Left renal pelvis (tissue), 4 donors: ENCODE measurements at regions not wholly inside any gene's neighbourhood (a gene's known extent, or its start where the extent isn't known, plus 50 kb on each side); places are given as distances from the start of the nearest gene placed in this dataset.

ENCODE experiments used
- DNase-seq, 4 donors: peaks; one replicate each; pipeline ENCODE4 v3.0.0-alpha.2; 2013; ENCODE audit warnings: low read depth in 4 of 4, low spot score in 3 of 4

DNA sequence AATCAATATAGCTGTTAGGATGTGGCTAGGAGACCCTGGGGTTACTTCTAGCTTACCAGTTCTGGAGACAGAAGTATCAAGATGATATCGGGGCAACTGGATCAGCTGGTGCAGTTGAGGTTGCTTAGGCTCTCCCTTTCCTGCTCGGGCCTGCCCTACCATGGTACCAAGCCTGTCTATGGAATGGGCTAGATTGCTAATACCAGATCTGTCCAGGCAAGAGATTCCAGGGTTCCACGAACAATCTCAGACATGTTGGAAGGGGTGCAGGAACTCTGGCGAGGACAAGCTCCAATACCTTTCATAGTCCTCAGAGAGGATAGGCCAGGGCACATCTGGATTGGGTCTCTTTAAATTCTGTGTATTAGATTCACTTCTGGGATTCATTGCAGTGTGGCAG is 53.8 kb downstream of the ADM start:
- no peak for DNase-seq

- DNase-seq: no peak
These were observed 54.3 kb downstream of the ADM start for GRCh38 chr11:10359171-10359570.

GRCh38 chr11:10360835-10361234 is 56.0 kb downstream of the ADM start:
- DNase-seq: no peak

DNA sequence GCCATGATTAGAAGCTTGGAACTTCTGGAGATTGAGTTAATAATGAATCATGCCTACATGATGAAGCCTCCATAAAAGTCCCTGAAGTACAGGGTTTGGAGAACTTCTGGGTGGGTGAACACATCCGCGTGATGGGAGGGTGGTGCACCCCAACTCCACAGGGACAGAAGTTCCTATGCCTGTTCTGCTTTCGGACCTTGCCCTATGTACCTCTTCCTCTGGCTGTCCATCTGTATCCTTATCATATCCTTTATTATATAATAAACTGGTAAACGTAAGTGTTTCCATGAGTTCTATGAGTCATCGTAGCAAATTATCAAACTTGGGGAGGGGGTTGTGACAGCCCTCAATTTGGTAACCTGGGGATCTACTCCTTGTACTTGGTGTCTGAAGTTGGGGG is 60.2 kb downstream of the ADM start:
- DNase-seq: no peak

GRCh38 chr11:10366568-10367331 is 61.9 kb downstream of the ADM start:
- DNase-seq: peak in 2 of 4 donors; percentile 70 to 77

GRCh38 chr11:10371926-10372641 is 67.2 kb downstream of the ADM start:
- DNase-seq: no peak

DNA sequence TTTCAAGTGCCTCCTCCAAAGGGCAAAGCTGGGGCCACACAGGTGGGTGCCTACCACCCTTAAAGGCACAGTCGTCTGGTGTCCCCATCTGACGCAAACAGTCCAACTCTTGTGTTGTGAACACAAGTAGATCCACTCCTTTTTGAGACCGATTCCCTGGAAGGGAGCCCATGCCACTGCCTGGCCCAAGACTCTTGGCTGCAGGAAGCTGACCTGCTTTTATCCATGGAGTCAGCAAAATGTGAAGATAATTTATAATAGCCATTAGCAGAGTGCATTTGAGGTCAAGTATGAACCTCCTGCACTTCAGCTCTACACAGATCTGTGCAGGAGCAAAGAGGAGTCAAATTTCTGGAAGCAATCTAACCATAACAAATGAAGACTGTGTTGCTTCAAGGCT is 68.5 kb downstream of the ADM start:
- no peak for DNase-seq

DNA sequence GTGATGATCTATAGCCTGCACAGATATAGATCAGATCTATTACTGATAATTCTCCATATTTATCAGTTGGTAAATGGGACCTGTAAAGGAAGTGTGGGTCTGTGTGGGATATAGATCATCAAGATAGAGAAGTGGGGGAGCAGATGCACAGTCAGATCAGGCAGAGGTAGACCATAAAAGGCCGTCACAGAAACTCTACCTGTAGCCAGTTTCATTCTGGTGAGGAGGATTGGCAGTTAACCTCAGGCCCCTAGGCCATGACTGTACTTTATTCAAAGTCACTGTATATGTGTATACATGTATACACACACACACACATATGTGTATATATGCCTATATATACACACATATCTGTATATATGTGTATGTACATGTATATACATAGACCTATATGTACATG is 69.1 kb downstream of the ADM start:
- DNase-seq: no peak

- DNase-seq: no peak
These were observed 69.5 kb downstream of the ADM start for GRCh38 chr11:10374386-10374785.

- DNase-seq: no peak
These were observed 70.6 kb downstream of the ADM start for GRCh38 chr11:10375280-10375971.

DNA sequence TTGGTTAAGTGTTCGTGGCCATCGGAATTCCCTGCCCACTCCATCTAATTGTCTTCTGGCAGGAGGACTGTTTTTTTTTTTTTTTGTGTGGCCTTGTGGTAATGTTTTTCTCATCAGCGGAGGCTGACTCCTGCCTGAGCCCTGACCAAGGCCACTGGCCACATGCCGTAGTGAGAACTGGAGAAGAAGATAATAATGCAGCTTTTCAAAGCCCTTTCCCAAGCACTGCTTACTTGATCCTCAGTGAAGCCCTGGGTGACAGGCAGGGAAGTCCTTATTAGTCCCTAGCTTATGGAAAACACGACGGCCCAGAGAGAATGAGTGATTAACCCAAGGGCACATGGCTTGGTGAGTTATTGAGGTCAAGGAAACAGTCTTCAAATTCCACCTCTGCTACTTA is 71.2 kb downstream of the ADM start:
- DNase-seq: no peak

DNA sequence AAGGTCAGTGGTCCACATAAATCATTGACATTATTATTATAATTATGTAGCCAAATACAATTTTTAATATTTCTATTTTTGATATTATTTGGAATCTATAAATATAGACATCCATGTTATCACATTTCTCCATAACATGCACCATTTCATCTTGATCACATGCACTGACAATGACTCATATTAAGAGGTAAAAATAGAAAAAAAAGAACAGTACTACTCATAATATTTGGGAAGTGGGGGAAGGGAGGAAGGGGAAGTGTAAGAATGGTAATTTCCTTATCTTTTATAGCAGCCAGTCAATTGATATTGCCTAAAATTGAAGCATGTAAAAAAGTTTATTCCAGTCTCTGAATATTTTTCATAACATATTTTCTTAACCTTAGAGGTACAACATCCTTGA is 72.3 kb downstream of the ADM start:
- DNase-seq: no peak

DNA sequence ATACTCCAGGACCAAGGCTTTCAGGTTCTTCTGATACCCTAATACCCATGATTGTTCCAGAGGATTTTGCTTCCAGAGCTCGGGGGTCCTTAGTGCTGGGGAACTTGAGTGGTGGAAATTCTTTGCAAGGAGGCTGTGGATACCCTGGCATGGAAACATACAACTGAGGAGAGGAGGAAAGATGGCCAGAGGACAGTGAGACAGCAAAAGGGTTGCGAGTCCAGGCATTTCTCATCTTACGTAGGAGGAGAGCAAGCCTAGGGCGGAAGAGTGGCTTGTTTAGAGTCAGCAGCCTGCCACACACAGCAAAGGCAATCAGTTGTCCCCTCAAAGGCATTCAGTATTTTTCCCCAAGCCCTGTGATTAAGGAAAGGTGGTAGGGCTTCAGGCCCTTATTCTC is 73.5 kb downstream of the ADM start:
- no peak for DNase-seq

GRCh38 chr11:10379022-10379421 is 74.1 kb downstream of the ADM start:
- DNase-seq: no peak

DNA sequence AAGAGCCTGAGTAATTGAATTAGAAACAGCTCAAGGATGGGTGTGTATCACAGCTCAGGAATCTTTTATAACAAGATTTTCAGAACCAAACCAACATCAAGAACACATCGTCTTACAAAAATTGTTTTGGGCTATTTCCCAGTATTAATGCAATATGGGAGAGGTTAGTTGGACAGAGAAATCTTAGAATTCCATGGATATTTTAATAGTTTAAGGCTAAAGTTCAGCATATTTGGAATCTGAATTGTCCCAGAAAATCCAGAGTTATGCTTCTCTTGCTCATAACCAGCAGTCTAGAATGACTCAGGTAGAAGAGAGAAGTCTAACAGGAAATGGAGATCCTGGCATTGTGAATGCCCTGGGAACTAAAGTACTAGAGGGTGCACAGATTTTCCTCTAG is 74.6 kb downstream of the ADM start:
- DNase-seq: no peak

GRCh38 chr11:10379871-10380568 is 75.0 kb upstream of the AMPD3 start:
- DNase-seq: no peak

GRCh38 chr11:10380921-10381320 is 74.1 kb upstream of the AMPD3 start:
- no peak for DNase-seq

GRCh38 chr11:10381736-10382135 is 73.3 kb upstream of the AMPD3 start:
- no peak for DNase-seq

DNA sequence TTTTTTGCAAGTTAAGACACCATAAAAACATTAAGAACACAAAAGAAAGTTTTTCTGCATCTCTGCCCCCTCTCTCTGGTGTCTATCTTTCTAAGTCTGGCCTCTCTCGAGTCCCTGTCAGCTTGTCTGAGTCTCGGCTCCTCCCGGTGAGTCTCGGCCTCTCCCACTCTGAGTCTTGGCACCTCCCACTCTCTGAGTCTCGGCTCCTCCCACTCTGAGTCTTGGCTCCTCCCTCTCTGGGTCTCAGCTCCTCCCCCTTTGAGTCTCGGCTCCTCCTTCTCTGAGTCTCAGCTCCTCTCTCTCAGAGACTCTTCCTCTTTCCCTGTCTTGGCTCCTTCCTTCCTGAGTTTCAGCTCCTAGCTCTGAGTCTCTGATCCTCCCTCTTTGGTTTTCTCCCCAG is 72.5 kb upstream of the AMPD3 start:
- DNase-seq: no peak

DNA sequence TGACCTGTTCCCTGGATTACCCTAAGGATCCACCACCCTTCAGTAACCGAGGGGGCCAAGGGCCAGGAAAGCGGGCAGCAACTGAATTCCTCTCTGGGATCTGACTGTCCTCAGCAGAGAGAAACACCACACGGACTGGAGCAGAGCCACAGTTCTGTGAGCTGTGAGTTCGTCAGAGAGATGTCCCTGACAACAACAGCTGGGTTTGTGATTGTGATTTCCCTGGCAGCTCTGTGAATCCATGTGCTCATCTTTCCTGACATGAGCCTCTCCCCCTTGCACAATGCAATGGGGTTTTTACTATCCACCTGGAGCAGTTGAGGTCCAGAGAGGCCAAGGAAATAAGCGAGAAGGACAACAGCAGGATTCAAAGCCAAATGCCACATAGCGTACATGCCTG is 69.4 kb upstream of the AMPD3 start:
- no peak for DNase-seq

DNA sequence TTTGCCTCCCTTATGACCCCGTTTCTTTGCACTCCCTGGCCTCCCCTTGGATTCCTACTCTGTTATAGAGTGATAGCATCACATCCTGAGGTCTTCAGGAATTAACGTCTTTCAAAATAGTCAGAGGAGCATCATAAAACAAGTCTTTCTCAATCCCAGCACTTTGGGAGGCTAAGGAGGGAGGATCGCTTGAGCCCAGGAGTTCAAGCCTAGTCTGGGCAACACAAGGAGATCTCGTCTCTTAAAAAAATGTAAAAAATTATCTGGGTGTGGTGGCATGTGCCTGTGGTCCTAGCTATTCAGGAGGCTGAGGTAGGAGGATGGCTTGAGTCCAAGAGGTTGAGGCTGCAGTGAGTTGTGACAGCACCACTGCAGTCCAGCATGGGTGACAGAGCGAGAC is 68.7 kb upstream of the AMPD3 start:
- DNase-seq: no peak
